ENCODE measurements at regions not wholly inside any gene's neighbourhood (a gene's known extent, or its start where the extent isn't known, plus 50 kb on each side); places are given as distances from the start of the nearest gene placed in this dataset.

- H3K36me3 ChIP-seq (ENCODE audit: insufficient read depth, low read length) = no peaks in the 10 kb centered on the region
- no peak overlapping the region for H3K9ac ChIP-seq (ENCODE audit: low read length)
- no peaks in the 10 kb centered on the region for H3K9me2 ChIP-seq (ENCODE audit: insufficient read depth, low read length)
- H3K4me3 ChIP-seq (ENCODE audit: low read length) = no peak overlapping the region
- no peaks in the 10 kb centered on the region for H3F3A ChIP-seq (ENCODE audit: insufficient read depth, low read length, poor library complexity, severe bottlenecking)
- H3K79me2 ChIP-seq (replicated peaks; ENCODE audit: insufficient read depth, low read length) = no peaks in the 10 kb centered on the region
- no peak overlapping the region for H3K27ac ChIP-seq (ENCODE audit: low read length)
- H3K4me2 ChIP-seq (ENCODE audit: low read length) = no peak overlapping the region
- H3K9me3 ChIP-seq (ENCODE audit: low read length) = no peaks in the 10 kb centered on the region
- no peaks in the 10 kb centered on the region for H3K27me3 ChIP-seq (ENCODE audit: insufficient read depth, low read depth, low read length)
- no peak for TF ChIP-seq MXI1 (conservative IDR thresholded peaks at IDR 0.05; ENCODE audit: poor library complexity, severe bottlenecking)
- no peak for TF ChIP-seq EP300 (conservative IDR thresholded peaks at IDR 0.05; ENCODE audit: poor library complexity, severe bottlenecking)
- no peak for TF ChIP-seq POLR2AphosphoS5 (IDR thresholded peaks at IDR 0.05)
- no peak for TF ChIP-seq SMC3 (conservative IDR thresholded peaks at IDR 0.05; ENCODE audit: poor library complexity)
- TF ChIP-seq EZH2 (IDR thresholded peaks at IDR 0.05; ENCODE audit: borderline replicate concordance, insufficient read depth, low read length, poor library complexity, severe bottlenecking) = no peak
- no peak overlapping the region for H2AFZ ChIP-seq (ENCODE audit: low read depth, low read length)
- H4K20me1 ChIP-seq (ENCODE audit: insufficient read depth) = no peaks in the 10 kb centered on the region
Measured at GRCh38 chr7:25923741-25924460, 228.1 kb upstream of the NFE2L3 start.

GRCh38 chr7:25926009-25926408 lies 226.0 kb upstream of the NFE2L3 start:
- no peak overlapping the region for H2AFZ ChIP-seq (ENCODE audit: low read depth, low read length)
- TF ChIP-seq RAD21 (conservative IDR thresholded peaks at IDR 0.05) (no peak), REST (IDR thresholded peaks at IDR 0.05; ENCODE audit: borderline replicate concordance) (no peak), MXI1 (conservative IDR thresholded peaks at IDR 0.05; ENCODE audit: poor library complexity, severe bottlenecking) (no peak)
- no peaks in the 10 kb centered on the region for H3K36me3 ChIP-seq (ENCODE audit: insufficient read depth, low read length)
- H3K27me3 ChIP-seq (ENCODE audit: insufficient read depth, low read depth, low read length) = no peaks in the 10 kb centered on the region
- no peak overlapping the region for H3K9ac ChIP-seq (ENCODE audit: low read length)
- H3K9me3 ChIP-seq (ENCODE audit: low read length) = no peaks in the 10 kb centered on the region
- no peaks in the 10 kb centered on the region for H3K79me2 ChIP-seq (replicated peaks; ENCODE audit: insufficient read depth, low read length)
- H3K4me3 ChIP-seq (ENCODE audit: low read length) = no peak overlapping the region
- no peaks in the 10 kb centered on the region for H3K9me2 ChIP-seq (ENCODE audit: insufficient read depth, low read length)
- H4K20me1 ChIP-seq (ENCODE audit: insufficient read depth) = no peaks in the 10 kb centered on the region
- no peak overlapping the region for H3K27ac ChIP-seq (ENCODE audit: low read length)
- H3F3A ChIP-seq (ENCODE audit: insufficient read depth, low read length, poor library complexity, severe bottlenecking) = no peaks in the 10 kb centered on the region
- no peak overlapping the region for H3K4me2 ChIP-seq (ENCODE audit: low read length)

GRCh38 chr7:25926451-25926850 lies 225.5 kb upstream of the NFE2L3 start:
- H3F3A ChIP-seq (ENCODE audit: insufficient read depth, low read length, poor library complexity, severe bottlenecking) = no peaks in the 10 kb centered on the region
- no peak overlapping the region for H3K4me3 ChIP-seq (ENCODE audit: low read length)

More at GRCh38 chr7:25926451-25926850, 225.5 kb upstream of the NFE2L3 start:
- Histone ChIP-seq H3K27ac (ENCODE audit: low read length) (no peak overlapping the region), H4K20me1 (ENCODE audit: insufficient read depth) (no peaks in the 10 kb centered on the region), H3K9me2 (ENCODE audit: insufficient read depth, low read length) (no peaks in the 10 kb centered on the region), H3K9ac (ENCODE audit: low read length) (no peak overlapping the region), H3K4me2 (ENCODE audit: low read length) (no peak overlapping the region), H3K27me3 (ENCODE audit: insufficient read depth, low read depth, low read length) (no peaks in the 10 kb centered on the region), H2AFZ (ENCODE audit: low read depth, low read length) (no peak overlapping the region), H3K79me2 (replicated peaks; ENCODE audit: insufficient read depth, low read length) (no peaks in the 10 kb centered on the region), H3K9me3 (ENCODE audit: low read length) (no peaks in the 10 kb centered on the region), H3K36me3 (ENCODE audit: insufficient read depth, low read length) (no peaks in the 10 kb centered on the region)
- TF ChIP-seq TAF1 (IDR thresholded peaks at IDR 0.05; ENCODE audit: low read depth) (no peak), REST (IDR thresholded peaks at IDR 0.05; ENCODE audit: borderline replicate concordance) (no peak), EP300 (conservative IDR thresholded peaks at IDR 0.05; ENCODE audit: poor library complexity, severe bottlenecking) (no peak), EZH2 (IDR thresholded peaks at IDR 0.05; ENCODE audit: borderline replicate concordance, insufficient read depth, low read length, poor library complexity, severe bottlenecking) (no peak), SMC3 (conservative IDR thresholded peaks at IDR 0.05; ENCODE audit: poor library complexity) (no peak), RAD21 (conservative IDR thresholded peaks at IDR 0.05) (no peak), CTCF (IDR thresholded peaks at IDR 0.05; ENCODE audit: poor library complexity, severe bottlenecking) (no peak), MXI1 (conservative IDR thresholded peaks at IDR 0.05; ENCODE audit: poor library complexity, severe bottlenecking) (no peak), POLR2AphosphoS5 (IDR thresholded peaks at IDR 0.05) (no peak)

Measured in neural cell (in vitro differentiated cells).